Left hindlimb (tissue), 1 donor: ENCODE measurements at regions not wholly inside any gene's neighbourhood (a gene's known extent, or its start where the extent isn't known, plus 50 kb on each side); places are given as distances from the start of the nearest gene placed in this dataset.

ENCODE experiments used
- DNase-seq: peaks from one replicate; pipeline ENCODE4 v3.0.0-alpha.2; 2018

DNA sequence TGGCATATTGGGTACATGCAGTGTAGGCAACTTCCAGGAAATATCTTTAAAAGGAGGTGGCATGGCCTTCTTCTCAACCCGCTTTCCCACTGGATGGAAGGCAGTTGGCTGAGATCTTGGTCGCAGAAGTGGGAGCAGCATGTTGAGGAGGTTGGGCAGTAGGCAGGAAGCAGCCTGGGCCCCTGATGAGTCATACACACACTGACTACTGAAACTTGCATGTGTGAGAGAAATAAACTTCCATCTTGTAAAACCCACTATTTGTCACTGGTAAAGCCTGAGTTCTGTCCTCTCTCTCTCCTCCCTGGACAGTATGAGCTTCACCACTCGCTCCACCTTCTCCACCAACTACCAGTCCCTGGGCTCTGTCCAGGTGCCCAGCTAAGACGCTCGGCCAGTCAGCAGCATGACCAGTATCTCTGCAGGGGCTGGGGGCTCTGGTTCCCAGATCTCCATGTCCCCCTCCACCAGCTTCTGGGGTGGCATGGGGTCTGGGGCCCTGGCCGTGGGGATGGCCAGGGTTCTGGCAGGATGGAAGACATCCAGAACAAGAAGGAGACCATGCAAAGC, 233.8 kb upstream of the SPRED2 start:
- DNase-seq: no peak

DNA sequence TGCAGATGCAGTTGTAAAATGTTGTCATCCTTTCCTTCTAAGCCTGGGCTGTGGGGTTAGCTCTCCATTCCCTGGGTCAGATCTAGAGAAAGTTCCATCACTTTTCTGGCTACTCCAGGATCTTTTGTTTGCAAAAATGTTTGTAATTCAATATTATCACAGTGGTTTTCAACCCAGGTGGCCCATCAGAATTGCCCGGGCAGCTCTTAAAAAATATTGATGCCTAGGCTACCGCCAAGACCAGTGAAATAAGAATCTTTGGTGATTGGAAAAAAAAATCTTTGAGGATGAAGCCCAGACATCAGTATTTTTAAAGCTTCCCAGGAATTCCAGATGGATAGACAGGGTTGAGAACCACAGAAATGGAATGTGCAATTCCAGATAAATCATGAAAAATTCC, 232.5 kb upstream of the SPRED2 start:
- no peak for DNase-seq

DNA sequence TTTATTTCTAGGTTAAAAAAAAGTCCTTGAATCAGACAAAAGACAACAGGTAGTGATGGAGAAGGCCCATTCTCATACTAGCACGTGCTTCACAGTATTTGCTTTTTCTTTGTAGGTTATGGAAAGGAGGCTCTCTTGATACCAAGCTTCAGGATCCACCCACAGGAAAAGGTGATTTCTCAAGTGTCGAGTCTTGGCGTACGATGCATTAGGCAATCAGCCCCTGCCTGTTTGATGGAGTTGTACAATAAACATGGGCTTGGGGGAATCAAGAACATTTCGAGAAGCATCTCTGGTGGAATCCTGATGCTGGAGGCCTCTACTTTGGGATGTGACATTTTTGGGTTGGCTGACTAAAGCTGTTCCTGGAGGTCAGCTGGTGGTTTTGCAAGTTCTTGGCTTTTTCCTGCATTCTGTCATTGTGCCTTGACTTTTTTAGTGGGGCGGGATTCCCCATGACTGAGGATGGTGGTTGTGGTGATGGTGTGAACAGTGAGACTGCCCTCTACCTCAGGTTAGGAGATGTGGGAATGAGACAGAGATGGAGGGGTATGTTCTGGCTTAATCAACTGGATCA, 231.5 kb upstream of the SPRED2 start:
- no peak for DNase-seq

DNA sequence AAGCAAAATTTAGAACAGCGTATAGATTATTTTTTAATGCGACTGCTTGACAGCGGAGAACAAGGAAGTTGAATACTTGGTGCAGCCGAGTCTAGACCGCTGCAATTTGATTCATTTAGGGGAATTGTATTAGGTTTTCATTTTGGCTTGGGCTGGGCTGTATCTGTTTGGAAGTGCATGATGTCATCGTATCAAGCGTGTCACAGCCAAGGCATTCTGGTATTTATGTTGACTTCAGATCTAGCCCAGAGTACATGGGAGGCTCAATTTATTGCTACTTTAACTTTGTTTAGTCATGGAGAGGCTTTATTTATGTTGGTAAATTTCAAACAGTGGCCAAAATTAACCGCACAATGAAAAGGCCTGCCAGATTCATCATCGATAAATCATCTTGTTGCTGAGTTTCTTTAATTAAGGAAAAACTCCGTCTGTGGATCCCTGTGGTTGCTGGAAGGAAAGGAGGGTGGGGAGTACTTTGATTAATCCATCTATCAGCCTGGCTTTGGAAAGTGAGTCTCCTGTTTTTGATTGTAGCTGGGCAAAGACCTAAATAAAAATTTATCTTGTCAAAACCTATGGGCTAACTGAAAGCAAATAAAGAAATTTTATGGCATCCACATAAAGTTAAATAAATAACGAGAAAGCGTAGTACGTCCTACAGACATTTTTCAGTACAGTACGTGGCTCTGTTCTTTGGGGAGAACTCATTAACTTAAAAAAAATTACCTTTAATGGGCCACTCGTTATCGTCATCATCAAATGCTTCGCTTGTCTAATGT, 230.4 kb upstream of the SPRED2 start:
- DNase-seq: peak; percentile 36

DNA sequence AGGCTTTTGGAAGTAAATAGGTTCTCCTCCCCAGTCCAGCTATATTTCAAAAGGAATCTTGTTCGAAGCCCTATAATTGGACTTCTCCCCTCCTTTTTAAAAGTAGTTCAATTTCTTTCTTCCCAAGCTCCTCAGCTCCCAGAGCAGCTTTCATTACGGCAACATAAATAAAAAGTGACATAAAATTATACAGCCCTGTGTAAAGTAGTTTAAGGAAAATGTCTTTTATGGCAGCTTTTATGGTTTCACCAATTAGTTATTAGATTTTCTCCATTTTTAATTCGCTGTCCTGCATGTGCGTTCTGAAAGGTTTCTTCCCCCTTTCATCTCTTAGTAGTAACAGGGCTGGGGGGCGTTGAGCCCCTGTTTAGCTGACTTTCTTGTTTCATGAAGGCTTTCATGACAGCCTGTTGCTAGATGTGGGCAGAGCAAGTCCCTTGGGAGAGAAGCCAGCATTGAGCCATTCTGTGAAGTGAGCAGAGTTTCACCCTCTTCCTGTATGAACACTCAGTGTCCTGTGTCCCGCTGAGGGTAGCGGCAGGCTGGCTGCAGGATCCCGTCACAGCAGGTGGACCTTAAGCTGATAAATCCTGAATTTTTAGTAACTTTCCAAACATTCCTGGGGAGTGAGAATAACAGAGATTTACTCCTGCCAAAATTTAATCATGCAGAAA, 229.7 kb upstream of the SPRED2 start:
- no peak for DNase-seq

DNA sequence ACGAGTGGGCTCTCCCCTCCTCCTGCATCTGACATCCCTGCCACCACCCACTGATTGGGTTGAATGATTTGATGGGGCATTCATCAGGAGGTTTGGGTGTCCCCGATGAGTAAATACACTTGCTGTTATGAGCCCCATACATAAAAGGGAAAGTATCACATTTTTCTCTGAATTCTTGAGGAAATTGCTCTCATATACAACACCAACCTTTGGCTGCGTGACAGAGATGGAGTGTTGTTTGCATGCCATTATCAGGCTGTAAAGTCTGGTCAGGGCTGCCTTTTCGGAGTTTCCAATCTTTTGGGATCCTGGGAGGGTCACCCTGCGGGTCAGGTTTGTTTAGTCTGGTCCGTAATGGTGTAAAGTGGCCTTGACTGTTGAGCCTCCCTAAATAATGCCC, 227.9 kb upstream of the SPRED2 start:
- no peak for DNase-seq

DNA sequence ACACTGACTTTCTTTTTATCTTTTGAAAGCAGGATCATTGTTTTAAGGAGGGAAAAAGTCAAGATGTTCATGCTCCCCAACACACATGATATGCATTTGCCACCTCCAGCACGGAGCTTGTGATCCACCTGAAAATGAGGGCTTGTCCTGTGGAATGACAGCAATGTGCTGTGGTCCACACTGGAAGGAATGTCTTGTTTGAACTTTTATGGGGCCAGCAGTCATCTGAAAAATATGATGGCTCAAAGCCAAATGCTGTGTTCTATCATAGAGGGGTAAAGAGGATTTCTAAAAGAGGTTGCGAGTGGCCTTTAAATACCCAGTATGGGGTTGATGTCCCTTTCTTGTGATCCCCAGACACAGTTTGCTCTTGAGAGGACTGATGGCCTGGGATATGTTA, 226.5 kb upstream of the SPRED2 start:
- no peak for DNase-seq

DNA sequence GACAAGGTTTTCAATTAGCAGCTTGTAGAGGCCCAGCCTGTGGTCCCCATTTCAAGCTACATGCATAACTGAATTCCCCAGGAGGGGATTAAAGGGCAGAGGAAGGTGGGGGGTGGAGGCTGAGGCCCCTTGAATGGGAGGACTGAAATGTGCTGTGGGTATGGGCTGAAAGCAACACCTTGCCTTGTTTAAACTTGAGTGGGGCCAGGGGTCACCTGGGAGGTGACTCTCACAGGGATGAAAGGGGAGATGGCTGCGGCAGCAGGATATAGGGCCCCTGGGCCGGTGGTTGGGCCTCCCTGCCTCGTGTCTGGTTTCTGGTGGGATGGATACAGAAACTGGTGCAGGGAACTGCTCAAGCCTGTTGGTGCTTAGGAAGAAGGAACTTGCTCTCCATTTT, 225.9 kb upstream of the SPRED2 start:
- no peak for DNase-seq

DNA sequence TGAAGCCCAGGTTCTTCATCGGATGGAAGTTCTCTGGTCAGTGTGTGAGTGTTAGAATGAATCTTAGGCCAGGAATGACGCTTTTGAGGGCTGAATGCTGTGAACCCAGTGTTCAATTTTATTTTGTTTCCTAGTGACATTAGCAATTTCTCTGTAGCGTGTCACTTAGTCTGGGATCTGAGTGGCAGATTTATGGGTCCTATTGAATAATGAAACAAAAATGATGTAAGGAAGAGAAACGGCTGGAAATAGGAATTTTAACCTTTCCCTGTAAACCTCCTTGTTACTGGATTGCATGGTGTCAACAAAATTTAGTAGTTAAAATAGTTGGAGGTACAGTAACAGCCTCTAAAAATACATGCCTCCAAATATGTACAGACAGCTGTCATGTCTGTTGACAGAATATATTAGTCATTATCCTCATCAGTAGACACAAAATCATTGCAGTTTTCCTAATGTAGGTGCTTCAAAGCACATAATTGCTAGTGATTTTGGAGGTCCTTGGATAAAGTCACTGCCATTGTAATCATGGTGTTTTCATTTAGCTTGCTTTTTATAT, 223.8 kb upstream of the SPRED2 start:
- DNase-seq: no peak

DNA sequence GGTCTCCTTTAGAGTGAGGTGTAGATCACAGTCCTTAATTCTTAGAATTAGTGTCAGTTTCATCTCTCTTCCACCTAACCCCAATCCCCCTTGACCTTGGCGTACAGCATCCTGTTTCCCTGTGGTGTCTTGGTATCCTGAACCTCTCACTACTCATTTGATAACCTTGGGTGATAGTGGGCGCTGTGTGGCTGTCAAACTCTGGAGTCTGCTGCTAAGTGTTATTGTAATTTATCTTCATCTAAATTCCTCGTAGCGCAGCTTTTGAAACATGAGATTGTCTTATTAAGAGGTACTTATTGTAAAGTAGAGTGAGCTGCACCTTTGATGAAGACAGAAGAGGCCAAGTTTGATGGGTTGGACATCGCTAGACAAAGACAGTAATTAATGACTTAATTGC, 222.6 kb upstream of the SPRED2 start:
- DNase-seq: no peak

DNA sequence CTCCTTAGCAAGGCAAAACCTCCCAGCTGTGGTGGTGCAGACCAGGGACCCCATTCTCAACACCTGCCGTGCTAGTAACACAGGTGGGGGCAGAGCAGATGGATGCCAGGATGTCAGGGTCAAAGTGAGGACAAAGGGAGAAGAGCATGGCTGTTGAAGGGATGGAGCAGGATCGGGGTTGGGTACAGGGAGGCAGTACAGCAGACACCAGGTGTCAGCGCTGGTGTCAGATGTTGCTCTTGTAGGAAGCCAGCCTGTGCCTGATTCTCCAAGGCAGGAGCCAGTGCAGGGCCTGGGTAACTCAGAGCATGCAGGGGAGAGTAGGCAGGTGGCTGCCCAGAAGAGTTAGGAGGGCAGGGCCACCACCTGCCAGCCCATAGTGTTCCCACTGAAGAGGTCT, 222.1 kb upstream of the SPRED2 start:
- no peak for DNase-seq

DNA sequence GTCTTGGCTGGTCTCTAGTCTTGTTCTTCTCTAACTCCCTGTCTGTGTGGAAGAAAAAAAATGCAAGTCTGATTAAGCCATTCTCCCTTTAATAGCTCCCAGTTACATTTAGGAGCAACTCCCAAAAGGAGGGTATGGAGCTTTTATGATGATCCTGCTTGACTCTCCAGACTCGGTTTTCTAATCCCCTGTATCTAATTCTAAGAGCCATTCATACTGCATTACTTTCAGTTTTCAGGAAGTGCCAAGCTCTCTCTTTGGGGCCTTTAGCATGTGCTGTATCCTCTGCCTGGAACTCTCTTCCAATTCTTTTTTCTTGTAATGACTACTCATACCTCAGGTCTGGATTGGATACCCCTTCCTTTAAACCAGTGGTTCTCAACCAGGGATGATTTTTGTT, 219.7 kb upstream of the SPRED2 start:
- DNase-seq: no peak

DNA sequence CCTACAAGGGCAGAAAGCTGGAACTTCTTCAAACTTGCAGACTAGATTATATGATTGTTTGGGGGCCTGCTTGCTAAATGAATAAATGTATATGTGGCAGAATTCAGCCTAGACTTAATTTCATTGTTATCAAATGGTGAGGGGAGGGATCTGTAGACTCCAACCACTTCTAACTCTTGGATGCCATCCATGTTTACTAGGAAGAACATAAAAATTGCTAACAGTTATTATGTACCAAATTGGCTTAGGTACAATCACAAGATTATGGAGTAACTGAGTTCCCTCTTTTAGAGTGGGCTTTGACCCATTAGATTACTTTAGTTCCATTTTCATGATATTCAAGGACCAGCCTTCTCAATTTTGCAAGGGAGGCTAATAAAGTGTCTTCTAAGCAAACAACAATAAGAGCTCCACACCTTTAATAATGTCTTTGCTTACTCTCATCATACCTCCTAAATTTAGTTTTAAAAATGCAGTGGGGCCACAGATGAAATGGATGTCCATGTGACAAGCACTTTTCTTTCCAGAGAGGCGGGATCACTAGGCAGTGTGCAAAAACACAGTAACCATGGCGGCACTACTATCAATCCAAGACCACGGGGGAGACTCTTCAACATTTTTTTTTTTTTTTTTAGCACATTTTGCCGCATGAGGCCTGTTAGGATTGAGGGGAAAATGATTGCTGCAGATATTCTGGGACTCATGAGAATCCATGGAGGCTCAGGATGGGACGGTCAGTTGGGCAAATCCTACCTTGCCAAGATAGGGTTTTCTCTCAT, 217.6 kb upstream of the SPRED2 start:
- DNase-seq: no peak

DNA sequence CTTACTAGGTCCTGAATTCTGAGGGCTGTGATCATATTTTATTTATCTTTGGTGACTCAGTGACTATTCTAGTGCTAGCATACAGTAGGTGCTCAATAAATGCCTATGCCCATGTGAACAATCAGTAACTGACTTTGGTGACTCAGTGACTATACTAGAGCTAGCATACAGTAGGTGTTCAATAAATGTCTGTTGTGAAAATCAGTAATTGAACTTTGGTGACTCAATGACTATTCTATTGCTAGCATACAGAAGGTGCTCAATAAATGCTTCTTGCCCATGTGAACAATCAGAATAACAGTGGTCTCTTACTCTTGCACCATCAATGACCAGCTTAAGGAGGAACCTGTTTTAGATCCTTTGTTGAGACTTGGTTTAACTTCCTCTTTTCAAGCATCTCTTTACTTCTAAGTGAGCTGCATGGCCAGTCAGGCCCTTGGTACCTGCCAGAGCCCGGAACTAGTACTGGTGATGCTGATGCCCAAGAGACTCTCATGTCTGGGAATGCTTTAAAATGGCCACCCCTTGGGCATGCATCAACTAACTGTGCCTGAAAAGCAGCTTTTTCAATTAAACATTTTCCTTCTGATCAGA, 214.9 kb upstream of the SPRED2 start:
- no peak for DNase-seq

DNA sequence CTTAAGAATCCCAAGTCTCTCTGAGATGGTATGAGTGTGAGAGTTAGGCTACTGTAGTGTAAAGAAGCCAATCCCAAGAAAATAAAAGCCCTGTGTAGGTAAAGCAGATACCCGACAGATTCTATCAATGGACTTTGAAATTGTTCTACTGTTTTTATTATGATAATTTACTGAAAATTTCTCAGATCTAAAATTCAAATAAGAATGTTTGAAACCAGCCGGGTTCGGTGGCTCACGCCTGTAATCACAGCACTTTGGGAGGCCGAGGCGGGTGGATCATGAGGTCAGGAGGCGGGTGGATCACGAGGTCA, 208.3 kb upstream of the SPRED2 start:
- no peak for DNase-seq

DNA sequence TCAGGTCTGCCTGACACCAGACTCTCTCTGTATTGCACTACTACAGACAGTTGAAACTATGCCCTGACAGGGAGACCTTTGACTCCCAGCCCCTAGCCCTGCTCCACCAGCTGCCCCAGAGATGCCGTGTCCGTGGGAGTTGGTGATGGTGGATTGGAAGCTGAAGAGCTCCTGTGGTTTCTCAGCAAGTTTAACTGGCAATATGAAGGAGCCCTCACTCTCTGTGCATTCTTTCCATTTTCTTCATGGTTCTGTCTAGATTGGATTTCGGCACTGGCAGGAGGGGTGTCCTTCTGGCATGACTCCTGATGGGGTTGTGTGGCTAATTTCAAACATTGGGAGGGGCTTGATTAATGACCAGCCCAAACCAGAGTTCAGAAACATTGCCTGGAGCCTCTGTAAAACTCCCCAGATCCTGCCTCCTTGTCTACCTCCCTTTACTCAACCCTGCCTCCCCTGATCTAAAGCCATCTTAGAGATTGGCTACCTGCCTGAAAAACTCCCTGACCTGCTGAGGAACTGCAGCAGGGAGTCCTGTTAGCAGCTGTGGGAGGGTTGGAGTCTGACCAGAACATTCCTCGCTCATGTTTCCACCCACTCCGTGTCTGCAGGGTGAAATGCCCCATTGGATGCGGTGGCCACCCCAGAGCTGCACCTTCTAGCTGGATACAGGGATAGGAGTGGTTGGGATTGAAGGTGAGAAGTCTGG, 206.9 kb upstream of the SPRED2 start:
- DNase-seq: peak; percentile 46

DNA sequence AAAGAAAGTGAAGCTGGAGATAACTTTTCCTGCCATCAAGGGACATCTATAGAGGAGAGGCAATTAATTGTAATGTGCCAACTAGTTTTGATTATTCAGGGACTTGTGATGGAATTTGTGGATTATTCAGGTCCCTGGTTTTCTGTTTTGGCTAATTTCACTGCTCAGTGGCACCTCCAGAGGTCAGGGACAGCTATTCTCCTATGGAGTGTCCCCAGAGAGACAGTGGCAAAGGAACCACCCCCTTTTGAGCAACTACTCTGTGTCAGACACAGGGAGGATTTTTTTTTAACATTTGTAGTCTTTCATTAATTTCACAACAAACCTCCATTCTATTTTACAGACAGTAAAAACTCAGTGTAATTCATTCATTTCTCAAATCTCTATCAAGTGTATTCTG, 206.0 kb upstream of the SPRED2 start:
- no peak for DNase-seq

DNA sequence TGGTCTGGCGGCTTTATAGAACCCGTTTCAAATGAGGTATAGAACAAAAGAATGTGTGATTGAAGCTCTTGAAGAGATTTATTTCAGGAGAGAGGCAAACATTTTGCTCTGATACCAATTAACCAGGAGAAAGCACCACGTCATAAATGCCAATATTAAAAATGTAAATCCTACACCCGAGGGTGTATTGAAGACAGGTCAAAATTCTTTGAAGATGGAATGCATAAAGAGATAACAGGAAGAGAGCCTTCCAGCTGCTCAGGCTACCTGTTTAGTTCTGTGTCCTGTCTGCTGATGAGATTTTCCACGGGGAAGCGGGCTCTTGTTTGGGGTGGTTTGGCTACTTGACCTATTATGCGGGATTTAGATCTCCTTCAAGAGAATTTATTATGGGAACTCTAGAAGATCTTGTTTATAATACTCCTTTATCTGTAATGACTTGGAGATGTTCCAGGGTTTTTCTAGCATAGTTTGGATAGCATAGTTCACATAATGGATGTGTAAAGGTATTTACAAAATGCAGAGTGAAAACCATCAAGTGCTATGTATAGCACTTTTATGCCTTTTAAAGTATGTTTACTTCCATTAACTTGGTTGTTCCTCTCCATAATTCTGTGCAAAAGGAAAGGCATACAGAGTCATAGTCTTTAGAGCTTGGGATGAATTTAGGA, 204.5 kb upstream of the SPRED2 start:
- DNase-seq: no peak

DNA sequence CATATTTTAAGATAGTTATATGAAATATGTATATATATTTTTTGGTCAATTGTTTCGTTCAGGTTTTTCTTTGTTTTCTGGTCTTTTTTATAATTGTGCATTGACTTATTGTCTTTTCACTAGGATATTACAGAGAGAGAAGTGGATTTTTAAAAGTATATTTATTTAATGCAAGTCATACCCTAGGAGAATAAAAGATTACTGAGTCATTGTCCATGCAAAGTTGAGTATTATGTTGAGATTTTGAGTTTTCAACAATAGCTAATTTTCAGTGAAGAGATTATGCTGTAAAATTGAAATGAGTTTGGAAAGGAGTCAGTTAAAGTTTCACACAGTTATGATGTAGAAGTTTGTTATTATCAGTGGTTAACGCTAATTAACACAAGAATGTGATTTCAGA, 203.6 kb upstream of the SPRED2 start:
- DNase-seq: no peak

DNA sequence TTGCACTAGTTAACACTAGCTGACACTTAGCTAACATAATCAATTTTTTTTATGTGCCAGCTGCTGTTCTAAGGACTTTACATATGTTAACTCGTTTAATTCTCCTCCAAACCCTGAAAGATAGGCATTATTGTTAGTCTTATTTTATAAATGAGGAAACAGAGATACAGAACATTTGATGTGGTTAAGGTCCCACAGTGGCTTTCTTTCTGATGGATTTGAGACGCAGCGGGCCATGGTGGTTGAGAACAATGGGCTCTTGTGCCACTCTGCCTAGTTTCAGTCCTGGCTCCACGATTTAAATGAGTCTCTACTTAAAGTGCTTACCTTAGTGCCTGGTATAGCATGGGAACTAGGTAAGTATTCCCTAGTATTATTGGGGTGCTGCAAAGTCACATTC, 201.9 kb upstream of the SPRED2 start:
- no peak for DNase-seq

DNA sequence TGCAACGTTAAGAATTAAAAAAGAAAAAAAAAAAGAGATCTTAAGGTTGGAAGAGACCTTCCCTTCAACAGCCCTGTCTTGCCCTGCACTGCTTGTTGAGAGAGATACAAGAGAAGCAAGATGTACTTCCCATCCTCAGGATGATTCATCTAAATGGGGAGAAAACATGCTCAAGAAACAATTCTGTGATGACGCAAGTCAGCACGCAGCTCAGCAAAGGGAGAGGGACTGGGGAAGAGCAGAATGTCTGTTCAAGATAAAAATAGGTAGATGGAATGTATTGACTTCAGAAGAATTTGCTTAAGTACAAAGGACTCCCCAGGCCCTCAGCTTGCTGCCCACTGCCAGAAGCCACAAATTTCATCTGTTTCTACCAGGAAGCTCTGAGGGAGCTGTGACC, 198.2 kb upstream of the SPRED2 start:
- no peak for DNase-seq

DNA sequence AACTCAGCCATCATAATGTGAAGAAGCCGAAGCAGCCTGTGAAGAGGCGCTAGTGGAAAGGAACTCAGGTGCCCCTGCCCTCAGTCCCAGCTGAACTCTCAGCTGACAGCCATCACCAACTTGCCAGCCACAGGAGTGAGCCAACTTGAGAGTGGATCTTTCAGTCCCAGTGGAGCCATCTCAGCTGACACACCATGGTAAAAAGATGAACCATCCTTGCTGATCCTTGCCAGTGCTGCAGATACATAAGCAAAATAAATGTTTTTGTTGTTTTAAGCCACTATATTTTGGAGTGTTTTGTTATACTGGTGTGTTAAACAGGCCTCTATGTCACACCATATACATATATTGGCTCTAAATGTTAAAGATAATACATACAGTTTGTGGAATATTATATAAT, 195.8 kb upstream of the SPRED2 start:
- DNase-seq: no peak
